DND-41 (cell line): ENCODE measurements at regions not wholly inside any gene's neighbourhood (a gene's known extent, or its start where the extent isn't known, plus 50 kb on each side); places are given as distances from the start of the nearest gene placed in this dataset.

Experiments used
- ATAC-seq: fragments of 200-7000 bp; cut with Tn5 transposase; 3 replicates; pipeline ENCODE4 v1.9.1; 2021; ENCODE audit warnings: low read depth; ENCODE audit not compliant: insufficient read depth
- DNase-seq: peaks from one replicate; pipeline ENCODE4 v3.0.0-alpha.2; 2020
- H2AFZ ChIP-seq: 2 replicates; pipeline ENCODE4 v1.6.0; 2012; ENCODE audit warnings: low read depth, low read length
- H3K27ac ChIP-seq: 2 replicates; pipeline ENCODE4 v1.5.1; 2012; ENCODE audit warnings: low read length, inconsistent platforms
- H3K27me3 ChIP-seq: fragments of 200-600 bp; sonication (generic); 2 replicates; pipeline ENCODE4 v1.6.0; 2012; ENCODE audit warnings: low read length, mild to moderate bottlenecking, inconsistent platforms; ENCODE audit not compliant: insufficient read depth, poor library complexity
- H3K36me3 ChIP-seq: 2 replicates; pipeline ENCODE4 v1.5.1; 2012; ENCODE audit warnings: low read length, inconsistent platforms; ENCODE audit not compliant: insufficient read depth
- H3K4me1 ChIP-seq: 2 replicates; pipeline ENCODE4 v1.5.1; 2012; ENCODE audit warnings: mild to moderate bottlenecking, low read length; ENCODE audit not compliant: insufficient read depth
- H3K4me2 ChIP-seq: 2 replicates; pipeline ENCODE4 v1.6.0; 2012; ENCODE audit warnings: mild to moderate bottlenecking, moderate library complexity, low read length, inconsistent platforms; ENCODE audit not compliant: insufficient read depth
- H3K4me3 ChIP-seq, 2 experiments: fragments of 200-600 bp in 1 of 2; shearing (Covaris generic) in 1 of 2; 2 replicates each; pipeline ENCODE4 v1.5.1; 2012 to 2016; ENCODE audit warnings: inconsistent platforms in 2 of 2, low read length in 2 of 2, mild to moderate bottlenecking in 2 of 2, low read depth in 1 of 2, moderate library complexity in 1 of 2
- H3K79me2 ChIP-seq: 2 replicates; pipeline ENCODE4 v1.6.0; 2012; ENCODE audit warnings: low read length, inconsistent platforms; ENCODE audit not compliant: insufficient read depth
- H3K9ac ChIP-seq: 2 replicates; pipeline ENCODE4 v1.6.0; 2012; ENCODE audit warnings: low read depth, mild to moderate bottlenecking, inconsistent platforms, low read length, moderate library complexity
- H3K9me3 ChIP-seq: 2 replicates; pipeline ENCODE4 v1.5.1; 2012; ENCODE audit warnings: low read length, moderate library complexity, mild to moderate bottlenecking, inconsistent platforms; ENCODE audit not compliant: insufficient read depth, severe bottlenecking
- H4K20me1 ChIP-seq: 2 replicates; pipeline ENCODE4 v1.6.0; 2012; ENCODE audit warnings: low read length; ENCODE audit not compliant: insufficient read depth
- CTCF ChIP-seq: IDR thresholded peaks from 2 replicates; pipeline ENCODE4 v1.5.1; 2012; ENCODE audit warnings: borderline replicate concordance, low read length, moderate library complexity, mild to moderate bottlenecking; ENCODE audit not compliant: poor library complexity, severe bottlenecking; ENCODE audit errors: extremely low read depth
- EZH2 ChIP-seq: IDR thresholded peaks from 3 replicates; pipeline ENCODE4 v1.6.1; 2012; ENCODE audit warnings: borderline replicate concordance, low read depth, mild to moderate bottlenecking, moderate library complexity, low read length, inconsistent platforms; ENCODE audit not compliant: severe bottlenecking

DNA sequence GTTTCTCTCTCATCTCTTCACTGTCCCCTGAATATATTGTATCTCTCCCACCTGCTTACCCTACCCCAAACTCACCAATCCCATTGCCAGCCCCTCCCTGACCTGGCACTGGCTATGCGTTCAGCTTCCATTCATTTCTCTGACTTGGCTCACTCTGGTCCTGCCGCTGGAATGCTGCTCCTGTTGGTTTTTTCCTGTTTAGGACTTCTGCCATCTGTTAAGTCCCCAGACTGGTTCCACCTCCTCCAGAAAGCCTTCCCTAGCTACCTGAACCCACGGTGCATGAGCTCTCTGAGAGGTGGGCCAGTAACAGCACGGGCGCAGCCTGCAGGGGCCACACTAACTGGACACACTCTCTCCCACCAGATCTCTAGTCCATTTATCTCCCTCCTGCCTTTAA lies 80.2 kb downstream of the HIF1AN start:
- peaks cover 19% of the 10 kb centered on the region for H3K27me3 ChIP-seq
- no peak overlapping the region for H2AFZ ChIP-seq
- no peaks in the 10 kb centered on the region for H3K36me3 ChIP-seq
- H4K20me1 ChIP-seq: no peaks in the 10 kb centered on the region
- no peaks in the 10 kb centered on the region for H3K4me1 ChIP-seq
- ATAC-seq: no peak
- no peak for DNase-seq
- TF ChIP-seq EZH2 (no peak), CTCF (no peak)
- H3K4me2 ChIP-seq: no peak overlapping the region
- H3K79me2 ChIP-seq: no peaks in the 10 kb centered on the region
- no peak overlapping the region for H3K9ac ChIP-seq
- H3K9me3 ChIP-seq: no peaks in the 10 kb centered on the region
- H3K4me3 ChIP-seq: no peak overlapping the region
- no peak overlapping the region for H3K27ac ChIP-seq

- Histone ChIP-seq H3K36me3 (no peaks in the 10 kb centered on the region), H3K4me1 (no peaks in the 10 kb centered on the region), H3K27me3 (peaks cover 19% of the 10 kb centered on the region), H3K4me2 (no peak overlapping the region), H4K20me1 (no peaks in the 10 kb centered on the region), H3K9ac (no peak overlapping the region), H3K79me2 (no peaks in the 10 kb centered on the region), H3K4me3 (no peak overlapping the region), H3K9me3 (no peaks in the 10 kb centered on the region), H2AFZ (no peak overlapping the region), H3K27ac (no peak overlapping the region)
- TF ChIP-seq CTCF (no peak), EZH2 (no peak)
- DNase-seq (no peak), ATAC-seq (no peak)
Observed at GRCh38 chr10:100618091-100618615, 82.4 kb downstream of the HIF1AN start.

DNA sequence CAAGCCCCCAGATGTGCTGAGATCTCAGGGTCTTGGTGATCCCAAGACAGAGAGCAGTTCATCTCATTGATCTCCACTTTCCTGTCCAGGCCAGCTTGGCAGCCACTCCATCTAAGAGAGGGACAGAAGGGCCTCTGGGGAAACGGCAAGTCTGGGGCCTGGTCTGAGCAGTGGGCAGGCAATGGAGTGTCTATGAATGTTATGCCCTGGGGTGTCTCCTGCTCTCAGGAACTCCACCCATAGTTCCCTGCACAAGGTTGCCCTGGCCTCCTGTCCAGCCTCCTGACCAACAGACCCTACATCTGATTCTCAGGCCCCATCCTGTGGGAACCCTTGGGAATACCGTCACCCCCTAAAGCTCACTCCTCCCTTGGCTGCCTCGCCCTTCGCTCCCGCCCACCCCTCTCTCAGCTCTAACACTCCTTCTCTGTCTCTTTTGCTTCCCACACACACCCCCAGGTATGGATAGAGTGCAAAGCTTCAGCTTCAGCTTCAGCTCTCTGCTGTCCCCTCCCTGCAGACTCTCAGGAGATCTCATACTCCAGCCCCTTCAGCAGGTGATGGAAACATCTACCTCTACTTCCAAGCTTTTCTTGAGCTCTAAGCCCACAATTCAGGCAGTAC lies 83.0 kb downstream of the HIF1AN start:
- H2AFZ ChIP-seq: no peak overlapping the region
- H3K79me2 ChIP-seq: no peaks in the 10 kb centered on the region
- H3K4me1 ChIP-seq: no peaks in the 10 kb centered on the region
- H3K36me3 ChIP-seq: no peaks in the 10 kb centered on the region
- no peak overlapping the region for H3K27ac ChIP-seq
- no peak for ATAC-seq
- TF ChIP-seq CTCF: no peak
- no peak for TF ChIP-seq EZH2
- H4K20me1 ChIP-seq: no peaks in the 10 kb centered on the region
- H3K4me3 ChIP-seq: no peak overlapping the region
- H3K9ac ChIP-seq: no peak overlapping the region
- no peak for DNase-seq
- no peak overlapping the region for H3K4me2 ChIP-seq
- H3K27me3 ChIP-seq: peaks cover 19% of the 10 kb centered on the region
- H3K9me3 ChIP-seq: no peaks in the 10 kb centered on the region
